ENCODE measurements at regions not wholly inside any gene's neighbourhood (a gene's known extent, or its start where the extent isn't known, plus 50 kb on each side); places are given as distances from the start of the nearest gene placed in this dataset.

- no peak for DNase-seq (ENCODE audit: low spot score)
These were observed 311.0 kb downstream of the GABRB2 start for GRCh38 chr5:161235569-161235968.

GRCh38 chr5:161233553-161233952, 313.0 kb downstream of the GABRB2 start:
- DNase-seq (ENCODE audit: low spot score) = no peak

- DNase-seq (ENCODE audit: low spot score) = no peak
These were observed 316.3 kb downstream of the GABRB2 start for GRCh38 chr5:161230221-161230620.

GRCh38 chr5:161219816-161220215, 326.7 kb downstream of the GABRB2 start:
- DNase-seq (ENCODE audit: low spot score) = no peak

DNA sequence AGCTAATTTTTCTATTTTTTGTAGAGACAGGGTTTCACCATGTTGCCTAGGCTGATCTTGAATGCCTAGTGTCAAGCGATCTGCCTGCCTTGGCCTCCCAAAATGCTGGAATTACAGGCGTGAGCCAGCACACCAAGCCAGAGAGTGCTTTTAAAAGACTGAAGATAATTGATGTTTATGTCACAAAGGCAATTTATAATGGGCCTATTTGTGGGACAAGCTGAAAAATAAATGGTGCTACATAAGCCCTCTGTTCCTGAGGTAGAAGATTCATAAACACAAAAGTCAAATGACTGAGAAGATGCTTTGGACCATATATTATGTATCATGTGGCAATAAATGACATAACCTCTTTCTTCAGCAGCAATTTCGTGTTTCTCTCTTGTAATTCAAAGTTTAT, 329.6 kb downstream of the GABRB2 start:
- DNase-seq (ENCODE audit: low spot score) = no peak

GRCh38 chr5:161212123-161212712, 334.3 kb downstream of the GABRB2 start:
- DNase-seq (ENCODE audit: low spot score) = no peak

- DNase-seq (ENCODE audit: low spot score) = no peak
These were observed 345.0 kb downstream of the GABRB2 start for GRCh38 chr5:161201558-161201957.

- no peak for DNase-seq (ENCODE audit: low spot score)
These were observed 338.8 kb upstream of the ATP10B start for GRCh38 chr5:161190778-161191177.

DNA sequence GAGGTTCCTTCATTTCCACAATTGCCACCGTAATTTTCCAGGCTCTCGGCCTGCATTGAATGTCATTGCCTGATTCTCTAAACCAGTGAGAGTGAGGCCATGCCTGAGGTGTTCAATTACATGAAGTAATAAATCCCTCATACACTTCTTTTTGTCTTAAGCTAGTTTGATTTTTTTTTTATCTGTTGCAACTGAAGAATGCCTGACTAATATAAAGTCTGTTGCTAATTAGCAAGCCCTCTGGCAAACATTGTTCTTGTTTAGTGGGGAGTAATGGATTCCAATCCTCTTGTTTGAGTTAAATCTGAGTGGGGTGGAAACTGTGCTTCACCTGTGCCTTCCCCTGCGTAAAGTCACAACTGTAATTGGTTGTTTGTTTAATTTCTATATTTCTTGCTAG, 338.1 kb upstream of the ATP10B start:
- no peak for DNase-seq (ENCODE audit: low spot score)

DNA sequence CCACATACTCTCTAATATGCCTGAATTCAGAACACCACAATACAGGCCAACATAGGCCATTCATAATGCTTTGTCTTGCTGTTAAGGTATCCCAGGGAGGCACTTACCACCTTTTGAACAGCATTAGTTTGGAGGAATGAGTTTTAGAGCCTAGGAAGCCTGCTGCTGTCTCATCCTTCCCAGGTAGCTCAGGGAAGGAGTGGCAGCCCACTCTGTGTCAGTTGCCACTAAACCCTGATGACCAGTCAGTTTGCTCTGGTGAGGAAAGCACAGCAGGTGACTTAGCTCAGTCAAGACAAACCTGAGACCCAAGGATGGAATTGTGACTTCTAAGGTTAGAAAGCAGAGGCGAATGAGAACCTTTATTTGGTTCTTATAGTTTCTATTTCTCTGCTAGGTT, 337.4 kb upstream of the ATP10B start:
- DNase-seq (ENCODE audit: low spot score) = no peak

- no peak for DNase-seq (ENCODE audit: low spot score)
These were observed 331.5 kb upstream of the ATP10B start for GRCh38 chr5:161183559-161183958.

DNA sequence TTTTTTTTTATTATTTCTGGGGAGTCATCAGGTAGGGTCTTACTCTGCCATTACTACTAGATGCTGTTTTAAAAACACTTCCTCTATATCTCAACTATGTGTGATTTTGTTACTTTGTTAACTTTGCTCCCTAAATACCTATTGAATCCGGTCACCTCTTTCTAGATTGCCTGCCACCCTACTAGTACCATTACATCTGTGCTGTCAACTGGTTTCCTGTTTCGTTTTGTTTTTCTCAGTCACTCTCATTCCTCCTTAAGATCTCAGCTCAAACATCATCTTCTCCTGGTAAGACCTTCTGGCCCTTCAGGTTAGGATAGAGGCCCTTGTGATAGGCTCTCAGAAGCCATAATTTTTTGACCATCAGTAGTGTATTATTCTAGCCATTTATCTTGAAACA, 324.2 kb upstream of the ATP10B start:
- DNase-seq (ENCODE audit: low spot score) = no peak

DNA sequence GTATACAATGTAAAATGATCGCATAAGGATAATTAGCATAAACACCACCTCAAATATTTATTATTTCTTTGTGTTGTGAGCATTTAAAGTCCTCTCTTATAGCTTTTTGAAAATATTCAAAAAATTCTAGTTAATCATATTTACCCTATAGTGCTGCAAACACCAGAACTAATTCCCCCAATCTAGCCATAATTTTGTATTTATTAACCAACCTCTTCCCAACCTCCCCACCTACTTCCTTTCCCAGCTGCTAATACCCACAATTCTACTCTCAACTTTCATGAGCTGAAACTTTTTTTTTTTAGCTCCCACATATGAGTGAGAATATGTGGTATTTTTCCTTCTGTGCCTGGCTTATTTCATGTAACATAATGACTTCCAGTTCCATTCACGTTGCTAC, 317.8 kb upstream of the ATP10B start:
- no peak for DNase-seq (ENCODE audit: low spot score)

- no peak for DNase-seq (ENCODE audit: low spot score)
These were observed 315.2 kb upstream of the ATP10B start for GRCh38 chr5:161167016-161167767.

DNA sequence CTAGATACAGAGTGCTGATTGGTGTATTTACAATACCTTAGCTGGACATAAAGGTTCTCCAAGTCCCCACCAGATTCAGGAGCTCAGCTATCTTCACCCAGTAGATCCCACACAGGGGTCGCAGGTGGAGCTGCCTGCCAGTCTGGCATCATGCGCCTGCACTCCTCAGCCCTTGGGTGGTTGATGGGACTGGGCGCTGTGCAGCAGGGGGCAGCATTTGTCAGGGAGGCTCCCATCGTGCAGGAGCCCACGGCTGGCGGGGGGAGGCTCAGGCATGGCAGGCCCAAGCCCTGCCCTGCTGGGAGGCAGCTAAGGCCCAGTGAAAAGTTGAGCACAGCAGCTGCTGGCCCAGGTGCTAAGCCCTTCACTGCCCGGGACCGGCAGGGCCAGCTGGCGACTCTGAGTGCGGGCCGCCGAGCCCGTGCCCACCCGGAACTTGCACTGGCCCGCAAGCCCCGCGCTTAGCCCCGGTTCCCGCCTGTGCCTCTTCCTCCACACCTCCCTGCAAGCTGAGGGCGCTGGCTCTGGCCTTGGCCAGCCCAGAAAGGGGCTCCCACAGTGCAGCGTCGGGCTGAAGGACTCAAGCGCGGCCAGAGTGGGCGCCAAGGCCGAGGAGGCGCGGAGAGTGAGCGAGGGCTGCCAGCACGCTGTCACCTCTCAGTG, 314.1 kb upstream of the ATP10B start:
- no peak for DNase-seq (ENCODE audit: low spot score)

- no peak for DNase-seq (ENCODE audit: low spot score)
These were observed 305.9 kb upstream of the ATP10B start for GRCh38 chr5:161157925-161158324.

- DNase-seq (ENCODE audit: low spot score) = no peak
These were observed 303.4 kb upstream of the ATP10B start for GRCh38 chr5:161155451-161155850.

- no peak for DNase-seq (ENCODE audit: low spot score)
These were observed 300.5 kb upstream of the ATP10B start for GRCh38 chr5:161152415-161152940.

DNA sequence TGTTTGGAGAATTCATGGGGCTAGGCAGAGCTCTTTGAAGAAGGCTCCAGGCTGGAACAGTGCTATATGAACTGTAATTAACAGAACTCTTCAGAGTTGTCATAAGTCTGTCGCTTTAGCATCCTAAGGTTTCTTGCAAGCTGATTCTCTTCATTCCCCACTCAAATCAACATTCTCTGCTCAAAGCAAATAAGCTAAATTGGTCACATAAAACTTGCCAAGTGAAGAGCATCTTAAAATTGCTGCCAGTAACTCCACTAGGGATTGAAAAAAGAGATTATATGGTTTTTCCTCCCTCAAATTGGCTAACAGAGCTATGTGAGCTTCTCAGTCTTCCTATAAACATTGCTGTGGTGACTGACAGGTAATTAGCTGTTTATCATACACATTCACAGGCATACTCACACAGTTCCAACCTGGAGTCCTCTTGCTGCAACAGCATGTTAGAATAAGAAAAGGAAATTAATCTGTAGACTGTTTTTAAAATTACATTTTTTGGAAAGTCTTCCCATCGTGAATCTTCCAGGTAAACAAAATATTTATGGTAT, 298.5 kb upstream of the ATP10B start:
- no peak for DNase-seq (ENCODE audit: low spot score)

- DNase-seq (ENCODE audit: low spot score) = no peak
These were observed 297.1 kb upstream of the ATP10B start for GRCh38 chr5:161149078-161149477.

DNA sequence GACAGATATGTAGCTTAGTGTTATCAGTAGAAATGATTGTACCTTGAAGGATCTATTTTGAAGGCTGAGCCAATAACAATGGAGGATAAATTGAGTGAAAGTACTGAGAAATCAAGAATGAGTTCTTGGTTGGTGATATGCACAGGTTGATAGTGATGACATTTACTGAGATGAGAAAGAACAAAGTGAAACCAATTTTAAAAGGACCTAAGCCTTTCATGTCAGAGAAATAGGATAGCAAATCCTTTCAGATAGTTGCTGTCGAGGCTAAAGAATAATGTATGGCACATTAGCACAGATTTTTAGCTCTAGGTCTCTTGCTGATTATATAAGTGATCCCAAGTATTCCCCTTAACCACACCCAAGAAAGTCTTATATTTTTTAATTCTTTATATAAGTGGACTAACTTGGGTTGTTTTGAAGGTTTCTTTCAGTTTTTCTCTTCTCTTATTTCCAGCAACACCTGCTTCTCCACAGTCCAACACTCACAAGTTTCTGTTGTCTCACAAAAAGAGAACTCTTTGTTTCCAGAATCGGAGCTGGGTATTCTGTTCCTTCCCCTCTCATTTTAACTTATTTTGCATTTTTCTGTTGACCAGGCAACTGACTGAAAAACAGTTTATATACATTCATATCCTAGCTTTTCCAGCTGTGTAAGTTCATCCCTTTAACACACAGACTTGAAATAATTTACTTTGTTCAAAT, 286.9 kb upstream of the ATP10B start:
- DNase-seq (ENCODE audit: low spot score) = no peak

DNA sequence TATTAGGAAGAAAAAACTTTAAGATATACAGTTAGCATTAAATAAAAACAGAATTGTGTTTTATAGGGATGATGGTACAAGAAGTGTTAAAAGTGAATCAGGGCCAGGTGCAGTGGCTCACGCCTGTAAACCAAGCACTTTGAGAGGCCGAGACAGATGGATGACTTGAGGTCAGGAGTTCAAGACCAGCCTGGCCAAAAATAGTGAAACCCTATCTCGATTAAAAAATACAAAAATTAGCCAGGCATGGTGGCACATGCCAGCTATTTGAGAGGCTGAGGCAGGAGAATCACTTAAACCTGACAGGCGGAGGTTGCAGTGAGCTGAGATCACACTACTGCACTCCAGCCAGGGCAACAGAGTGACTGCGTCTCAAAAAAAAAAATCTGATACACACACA, 282.9 kb upstream of the ATP10B start:
- no peak for DNase-seq (ENCODE audit: low spot score)

Data from LoVo (cell line).